ENCODE measurements at regions not wholly inside any gene's neighbourhood (a gene's known extent, or its start where the extent isn't known, plus 50 kb on each side); places are given as distances from the start of the nearest gene placed in this dataset.

DNA sequence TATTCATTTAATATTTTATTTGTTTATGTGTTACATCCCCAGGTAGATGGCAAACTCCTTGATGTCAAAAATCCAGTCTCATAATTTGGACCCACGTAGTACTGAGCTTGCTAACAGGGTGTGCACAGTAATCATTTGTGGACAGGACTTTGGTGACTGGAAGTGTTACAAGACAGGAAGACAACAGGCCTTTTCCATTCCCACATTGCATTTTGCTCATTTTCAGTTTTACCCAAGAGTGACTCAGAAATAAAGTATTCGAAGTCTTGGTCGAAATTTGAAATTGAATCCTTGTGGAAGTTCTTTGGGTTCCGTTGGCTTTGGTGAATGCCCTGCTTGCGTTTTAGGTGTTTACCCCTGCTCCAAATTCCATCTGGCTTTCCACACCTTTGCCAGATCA is 63.0 kb upstream of the THBS2 start:
- no peaks in the 10 kb centered on the region for H3K27me3 ChIP-seq
- ATAC-seq, result no peak
- no peak for TF ChIP-seq POLR2A (IDR thresholded peaks at IDR 0.05)
- WGBS, 2 donors (ENCODE audit: low coverage in 1 of 2), result 91 to 93% methylated on average over 5 of the region's 5 CpGs
- no peak overlapping the region for H3K27ac ChIP-seq
- no peaks in the 10 kb centered on the region for H3K4me1 ChIP-seq
- no peaks in the 10 kb centered on the region for H3K9me3 ChIP-seq
- no peak overlapping the region for H3K4me3 ChIP-seq
- no peaks in the 10 kb centered on the region for H3K36me3 ChIP-seq

DNA sequence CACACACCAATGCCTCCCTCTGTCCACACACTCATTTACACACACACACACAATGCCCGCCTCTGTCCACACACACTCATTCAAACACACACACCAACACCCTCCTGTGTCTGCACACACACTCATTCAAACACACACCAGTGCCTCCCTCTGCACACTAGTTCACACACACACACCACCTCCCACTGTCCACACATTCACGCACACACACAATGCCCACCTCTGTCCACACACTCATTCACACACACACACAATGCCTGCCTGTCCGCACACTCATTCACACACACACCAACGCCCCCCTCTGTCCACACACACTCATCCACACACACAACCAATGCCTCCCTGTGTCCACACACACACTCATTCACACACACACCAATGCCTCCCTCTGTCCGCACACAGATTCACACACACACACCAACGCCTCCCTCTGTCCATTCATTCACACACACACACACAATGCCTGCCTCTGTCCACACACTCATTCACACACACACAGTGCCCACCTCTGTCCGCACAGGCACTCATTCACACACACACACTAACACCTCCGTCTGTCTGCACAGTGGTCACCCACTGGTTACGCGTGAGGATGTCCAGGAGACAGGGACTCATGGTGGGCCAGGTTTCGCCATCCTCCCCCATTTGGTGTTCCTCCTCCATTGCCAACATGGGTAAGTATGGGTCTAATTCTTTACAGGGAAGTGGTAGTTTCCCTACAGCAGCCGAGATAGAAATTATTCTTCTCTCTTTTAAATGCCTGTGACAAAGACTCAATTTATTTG is 62.4 kb upstream of the THBS2 start:
- WGBS, 2 donors (ENCODE audit: low coverage in 1 of 2), result 94 to 99% methylated on average over 8 to 12 of the region's 12 CpGs
- TF ChIP-seq EP300 (IDR thresholded peaks at IDR 0.05) (no peak), POLR2AphosphoS5 (IDR thresholded peaks at IDR 0.05) (no peak), POLR2A (IDR thresholded peaks at IDR 0.05) (no peak)
- TF ChIP-seq, protein P1, sequence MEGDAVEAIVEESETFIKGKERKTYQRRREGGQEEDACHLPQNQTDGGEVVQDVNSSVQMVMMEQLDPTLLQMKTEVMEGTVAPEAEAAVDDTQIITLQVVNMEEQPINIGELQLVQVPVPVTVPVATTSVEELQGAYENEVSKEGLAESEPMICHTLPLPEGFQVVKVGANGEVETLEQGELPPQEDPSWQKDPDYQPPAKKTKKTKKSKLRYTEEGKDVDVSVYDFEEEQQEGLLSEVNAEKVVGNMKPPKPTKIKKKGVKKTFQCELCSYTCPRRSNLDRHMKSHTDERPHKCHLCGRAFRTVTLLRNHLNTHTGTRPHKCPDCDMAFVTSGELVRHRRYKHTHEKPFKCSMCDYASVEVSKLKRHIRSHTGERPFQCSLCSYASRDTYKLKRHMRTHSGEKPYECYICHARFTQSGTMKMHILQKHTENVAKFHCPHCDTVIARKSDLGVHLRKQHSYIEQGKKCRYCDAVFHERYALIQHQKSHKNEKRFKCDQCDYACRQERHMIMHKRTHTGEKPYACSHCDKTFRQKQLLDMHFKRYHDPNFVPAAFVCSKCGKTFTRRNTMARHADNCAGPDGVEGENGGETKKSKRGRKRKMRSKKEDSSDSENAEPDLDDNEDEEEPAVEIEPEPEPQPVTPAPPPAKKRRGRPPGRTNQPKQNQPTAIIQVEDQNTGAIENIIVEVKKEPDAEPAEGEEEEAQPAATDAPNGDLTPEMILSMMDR (IDR thresholded peaks at IDR 0.05), result no peak
- H3K4me1 ChIP-seq, result no peaks in the 10 kb centered on the region
- no peak for ATAC-seq
- no peak overlapping the region for H3K27ac ChIP-seq
- H3K36me3 ChIP-seq, result no peaks in the 10 kb centered on the region
- no peak overlapping the region for H3K4me3 ChIP-seq
- no peaks in the 10 kb centered on the region for H3K27me3 ChIP-seq
- no peaks in the 10 kb centered on the region for H3K9me3 ChIP-seq

DNA sequence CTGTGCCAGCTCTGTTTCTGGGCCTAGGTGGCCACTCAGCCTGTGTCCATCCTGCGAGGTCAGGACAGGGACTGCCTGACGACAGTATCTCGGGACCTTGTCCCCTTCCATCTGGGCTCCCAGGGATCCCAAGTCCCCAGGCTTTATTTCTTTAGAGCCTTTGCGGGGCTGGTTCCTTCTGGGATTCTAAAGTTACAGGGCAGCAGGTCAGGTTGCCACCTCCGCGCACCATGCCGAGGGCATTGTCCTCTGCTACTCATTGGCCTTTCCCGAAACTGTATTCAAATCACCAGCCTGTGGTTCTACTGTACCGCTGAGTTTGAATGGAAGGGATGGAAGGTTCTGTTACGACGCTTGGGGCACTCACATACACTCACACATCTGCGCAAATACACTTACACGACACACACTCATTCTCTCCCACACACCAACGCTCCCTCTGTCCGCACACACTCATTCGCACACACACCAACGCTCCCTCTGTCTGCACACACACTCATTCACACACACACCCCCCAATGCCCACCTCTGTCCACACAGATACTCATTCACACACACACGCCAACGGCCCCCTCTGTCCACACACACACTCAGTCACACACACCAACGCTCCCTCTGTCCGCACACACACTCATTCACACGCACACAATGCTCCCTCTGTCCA is 59.8 kb upstream of the THBS2 start:
- Histone ChIP-seq H3K36me3 (no peaks in the 10 kb centered on the region), H3K27ac (no peak overlapping the region), H3K4me3 (no peak overlapping the region), H3K9me3 (no peaks in the 10 kb centered on the region), H3K27me3 (no peaks in the 10 kb centered on the region), H3K4me1 (no peaks in the 10 kb centered on the region)
- TF ChIP-seq, protein P1 (IDR thresholded peaks at IDR 0.05), result no peak
- no peak for TF ChIP-seq POLR2A (IDR thresholded peaks at IDR 0.05)
- TF ChIP-seq EP300 (IDR thresholded peaks at IDR 0.05), result no peak
- TF ChIP-seq POLR2AphosphoS5 (IDR thresholded peaks at IDR 0.05), result no peak
- WGBS, 2 donors (ENCODE audit: low coverage in 1 of 2), result 91 to 97% methylated on average over 6 to 22 of the region's 22 CpGs
- ATAC-seq, result no peak

DNA sequence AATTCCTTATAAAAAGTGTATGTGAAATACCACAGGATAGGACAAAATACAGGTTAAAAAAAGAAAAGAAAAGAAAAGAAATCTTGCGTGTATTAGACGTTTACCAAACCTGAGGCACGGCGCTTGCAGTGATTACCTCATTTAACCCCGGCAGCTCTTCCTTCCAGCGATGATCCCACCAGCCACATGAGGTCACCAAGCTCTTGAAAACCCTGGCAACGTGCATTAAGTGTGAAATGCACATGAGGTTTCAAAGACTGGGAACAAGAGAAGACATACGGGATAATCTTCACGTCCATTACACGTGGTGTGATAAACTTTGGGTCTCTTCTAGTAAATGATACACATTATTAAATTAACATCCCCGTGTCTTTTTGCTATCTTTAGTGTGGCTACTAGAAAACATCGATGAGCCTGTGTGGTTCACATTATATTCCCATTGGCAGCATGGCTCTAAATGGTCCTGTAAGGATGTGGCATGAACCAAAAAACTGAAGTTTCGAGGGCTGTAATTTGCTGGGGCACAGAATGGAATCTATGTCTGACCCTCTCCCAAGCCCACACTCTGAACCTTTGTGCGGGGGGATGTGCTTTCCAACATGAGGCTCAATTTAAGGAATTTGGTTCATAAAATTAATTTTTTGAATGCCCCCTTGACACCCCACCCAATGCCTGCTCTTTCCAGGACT is 59.2 kb upstream of the THBS2 start:
- no peaks in the 10 kb centered on the region for H3K9me3 ChIP-seq
- H3K27ac ChIP-seq, result no peak overlapping the region
- no peaks in the 10 kb centered on the region for H3K27me3 ChIP-seq
- ATAC-seq, result no peak
- 78% methylated on average over 13 to 14 of the region's 14 CpGs for WGBS, 2 donors (ENCODE audit: low coverage in 1 of 2)
- no peak overlapping the region for H3K4me3 ChIP-seq
- H3K4me1 ChIP-seq, result no peaks in the 10 kb centered on the region
- no peaks in the 10 kb centered on the region for H3K36me3 ChIP-seq
- TF ChIP-seq POLR2A (IDR thresholded peaks at IDR 0.05), result no peak

DNA sequence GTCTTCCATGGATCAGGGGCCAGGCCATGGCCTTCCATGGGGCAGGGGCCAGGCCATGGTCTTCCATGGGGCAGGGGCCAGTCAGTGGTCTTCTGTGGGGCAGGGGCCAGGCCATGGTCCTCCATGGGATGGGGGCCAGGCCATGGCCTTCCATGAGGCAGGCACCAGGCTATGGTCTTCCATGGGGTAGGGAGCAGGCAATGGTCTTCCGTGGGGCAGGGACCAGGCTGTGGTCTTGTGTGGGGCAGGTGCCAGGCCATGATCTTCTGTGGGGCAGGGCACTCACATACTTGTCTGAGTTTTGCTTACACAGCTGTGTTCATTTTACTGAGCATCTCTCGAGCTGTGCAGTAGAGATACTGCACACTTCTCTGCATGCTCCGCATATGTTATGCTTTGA is 57.3 kb upstream of the THBS2 start:
- TF ChIP-seq EP300 (IDR thresholded peaks at IDR 0.05) (no peak), POLR2A (IDR thresholded peaks at IDR 0.05) (no peak), POLR2AphosphoS5 (IDR thresholded peaks at IDR 0.05) (no peak)
- TF ChIP-seq, protein P1 (IDR thresholded peaks at IDR 0.05), result no peak
- 86 to 90% methylated on average over 2 to 3 of the region's 3 CpGs for WGBS, 2 donors (ENCODE audit: low coverage in 1 of 2)
- Histone ChIP-seq H3K4me3 (no peak overlapping the region), H3K4me1 (no peaks in the 10 kb centered on the region), H3K27ac (no peak overlapping the region), H3K9me3 (no peaks in the 10 kb centered on the region), H3K27me3 (no peaks in the 10 kb centered on the region), H3K36me3 (no peaks in the 10 kb centered on the region)
- no peak for ATAC-seq
